ENCODE measurements at regions not wholly inside any gene's neighbourhood (a gene's known extent, or its start where the extent isn't known, plus 50 kb on each side); places are given as distances from the start of the nearest gene placed in this dataset.

DNA sequence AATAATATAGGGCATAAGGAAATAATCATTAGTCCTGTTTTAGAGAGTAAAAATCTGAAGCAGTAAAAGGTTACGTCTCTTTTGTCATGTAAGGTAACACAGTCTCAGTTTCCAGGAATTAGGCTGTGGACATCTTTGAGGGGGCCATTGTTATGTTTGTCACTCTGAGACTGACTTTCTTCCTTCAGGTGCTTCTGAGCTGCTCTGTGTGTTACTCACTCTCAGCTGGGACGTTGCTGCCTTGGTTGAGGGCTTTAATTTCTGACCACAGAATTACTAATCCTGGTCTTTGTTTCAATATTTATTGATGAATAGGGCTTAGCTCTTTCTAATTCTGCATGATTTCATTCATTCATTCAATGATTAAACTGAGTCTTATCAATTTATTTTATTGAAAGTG lies 55.9 kb upstream of the SLC38A11 start:
- Histone ChIP-seq H3K79me2 (ENCODE audit: insufficient read depth, low read length) (no peaks in the 10 kb centered on the region), H3K4me2 (ENCODE audit: insufficient read depth, low read length) (no peak overlapping the region), H3K9me3 (ENCODE audit: low read depth, low read length) (no peaks in the 10 kb centered on the region), H3K27ac (ENCODE audit: low read depth, low read length) (no peak overlapping the region), H3K36me3 (ENCODE audit: insufficient read depth, low read length) (no peaks in the 10 kb centered on the region), H4K20me1 (ENCODE audit: insufficient read depth, low read length) (no peaks in the 10 kb centered on the region), H2AFZ (ENCODE audit: low read length) (no peak overlapping the region), H3K27me3 (ENCODE audit: insufficient read depth, low read length) (no peaks in the 10 kb centered on the region), H3K4me3 (ENCODE audit: insufficient read depth, low read length) (no peak overlapping the region), H3K4me1 (ENCODE audit: insufficient read depth, low read length) (no peaks in the 10 kb centered on the region)
- TF ChIP-seq CTCF (IDR thresholded peaks at IDR 0.05; ENCODE audit: extremely low read depth, low read depth, low read length): no peak
- no peak for DNase-seq (ENCODE audit: insufficient read length, low spot score, missing footprints)

DNA sequence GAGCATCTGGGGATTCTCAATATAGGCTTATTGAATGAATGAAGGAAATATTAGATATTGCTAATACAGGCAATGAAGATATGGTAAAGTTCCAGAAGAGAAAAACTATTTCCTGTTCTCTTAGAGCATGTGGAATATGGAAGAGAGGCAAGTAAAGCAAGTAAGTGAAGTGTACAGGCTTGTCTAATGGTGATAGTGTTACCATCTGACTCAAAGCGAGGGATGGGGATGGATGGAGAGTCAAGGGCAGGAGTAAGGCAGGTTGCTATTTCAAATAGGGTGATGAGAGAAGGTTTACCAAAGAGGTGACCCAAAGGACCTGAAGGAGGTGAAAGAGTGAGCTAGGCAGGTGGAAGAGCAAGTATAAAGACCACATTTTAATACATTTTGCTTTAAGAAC lies 55.2 kb upstream of the SLC38A11 start:
- DNase-seq (ENCODE audit: insufficient read length, low spot score, missing footprints): no peak
- Histone ChIP-seq H3K4me3 (ENCODE audit: insufficient read depth, low read length) (no peak overlapping the region), H3K36me3 (ENCODE audit: insufficient read depth, low read length) (no peaks in the 10 kb centered on the region), H3K4me1 (ENCODE audit: insufficient read depth, low read length) (no peaks in the 10 kb centered on the region), H3K27me3 (ENCODE audit: insufficient read depth, low read length) (no peaks in the 10 kb centered on the region), H3K4me2 (ENCODE audit: insufficient read depth, low read length) (no peak overlapping the region), H4K20me1 (ENCODE audit: insufficient read depth, low read length) (no peaks in the 10 kb centered on the region), H2AFZ (ENCODE audit: low read length) (no peak overlapping the region), H3K9me3 (ENCODE audit: low read depth, low read length) (no peaks in the 10 kb centered on the region), H3K79me2 (ENCODE audit: insufficient read depth, low read length) (no peaks in the 10 kb centered on the region), H3K27ac (ENCODE audit: low read depth, low read length) (no peak overlapping the region)
- TF ChIP-seq CTCF (IDR thresholded peaks at IDR 0.05; ENCODE audit: extremely low read depth, low read depth, low read length): no peak

- Histone ChIP-seq H3K4me2 (ENCODE audit: insufficient read depth, low read length) (no peak overlapping the region), H3K79me2 (ENCODE audit: insufficient read depth, low read length) (no peaks in the 10 kb centered on the region), H3K27me3 (ENCODE audit: insufficient read depth, low read length) (no peaks in the 10 kb centered on the region), H3K27ac (ENCODE audit: low read depth, low read length) (no peak overlapping the region), H2AFZ (ENCODE audit: low read length) (no peak overlapping the region), H3K4me1 (ENCODE audit: insufficient read depth, low read length) (no peaks in the 10 kb centered on the region), H4K20me1 (ENCODE audit: insufficient read depth, low read length) (no peaks in the 10 kb centered on the region), H3K4me3 (ENCODE audit: insufficient read depth, low read length) (no peak overlapping the region), H3K9me3 (ENCODE audit: low read depth, low read length) (no peaks in the 10 kb centered on the region), H3K36me3 (ENCODE audit: insufficient read depth, low read length) (no peaks in the 10 kb centered on the region)
- DNase-seq (ENCODE audit: insufficient read length, low spot score, missing footprints): no peak
- TF ChIP-seq CTCF (IDR thresholded peaks at IDR 0.05; ENCODE audit: extremely low read depth, low read depth, low read length): no peak
These were observed 54.1 kb upstream of the SLC38A11 start for GRCh38 chr2:165009466-165009865.

- Histone ChIP-seq H3K4me2 (ENCODE audit: insufficient read depth, low read length) (no peak overlapping the region), H3K27me3 (ENCODE audit: insufficient read depth, low read length) (no peaks in the 10 kb centered on the region), H3K4me1 (ENCODE audit: insufficient read depth, low read length) (no peaks in the 10 kb centered on the region), H4K20me1 (ENCODE audit: insufficient read depth, low read length) (no peaks in the 10 kb centered on the region), H2AFZ (ENCODE audit: low read length) (no peak overlapping the region), H3K36me3 (ENCODE audit: insufficient read depth, low read length) (no peaks in the 10 kb centered on the region), H3K4me3 (ENCODE audit: insufficient read depth, low read length) (no peak overlapping the region), H3K9me3 (ENCODE audit: low read depth, low read length) (no peaks in the 10 kb centered on the region), H3K27ac (ENCODE audit: low read depth, low read length) (no peak overlapping the region), H3K79me2 (ENCODE audit: insufficient read depth, low read length) (no peaks in the 10 kb centered on the region)
- no peak for DNase-seq (ENCODE audit: insufficient read length, low spot score, missing footprints)
- no peak for TF ChIP-seq CTCF (IDR thresholded peaks at IDR 0.05; ENCODE audit: extremely low read depth, low read depth, low read length)
These were observed 53.5 kb upstream of the SLC38A11 start for GRCh38 chr2:165008730-165009315.

All from osteoblast (primary cell).